ENCODE measurements at regions not wholly inside any gene's neighbourhood (a gene's known extent, or its start where the extent isn't known, plus 50 kb on each side); places are given as distances from the start of the nearest gene placed in this dataset.

- TF ChIP-seq PATZ1 (CRISPR knock-in tag; IDR thresholded peaks at IDR 0.05; ENCODE audit: borderline replicate concordance) (no peak), ZC3H10 (CRISPR knock-in tag; IDR thresholded peaks at IDR 0.05) (no peak), ZFP30 (CRISPR knock-in tag; IDR thresholded peaks at IDR 0.05) (no peak), ISL1 (CRISPR knock-in tag; IDR thresholded peaks at IDR 0.05) (no peak), GLIS3 (CRISPR knock-in tag; IDR thresholded peaks at IDR 0.05) (no peak), CSDC2 (CRISPR knock-in tag; IDR thresholded peaks at IDR 0.05) (no peak), POU6F1 (CRISPR knock-in tag; IDR thresholded peaks at IDR 0.05; ENCODE audit: borderline replicate concordance, low read depth) (no peak), OSR1 (CRISPR knock-in tag; IDR thresholded peaks at IDR 0.05) (no peak), PPARA (CRISPR knock-in tag; IDR thresholded peaks at IDR 0.05; ENCODE audit: borderline replicate concordance) (no peak), TSHZ2 (CRISPR knock-in tag; IDR thresholded peaks at IDR 0.05) (no peak), ZFP3 (CRISPR knock-in tag; IDR thresholded peaks at IDR 0.05) (no peak), TOX (CRISPR knock-in tag; IDR thresholded peaks at IDR 0.05; ENCODE audit: borderline replicate concordance) (no peak), BACH2 (CRISPR knock-in tag; IDR thresholded peaks at IDR 0.05; ENCODE audit: borderline replicate concordance) (no peak), TCF4 (CRISPR knock-in tag; IDR thresholded peaks at IDR 0.05; ENCODE audit: borderline replicate concordance) (no peak), ZNF565 (CRISPR knock-in tag; conservative IDR thresholded peaks at IDR 0.05; ENCODE audit: low read depth) (no peak), ZNF8 (CRISPR knock-in tag; IDR thresholded peaks at IDR 0.05) (no peak), ESRRG (CRISPR knock-in tag; IDR thresholded peaks at IDR 0.05) (no peak)
- ATAC-seq, result no peak
Measured at GRCh38 chr13:109394311-109394988, 391.9 kb downstream of the IRS2 start.

GRCh38 chr13:109393045-109393444 is 393.3 kb downstream of the IRS2 start:
- ATAC-seq, result no peak
- TF ChIP-seq ZNF70 (CRISPR knock-in tag; IDR thresholded peaks at IDR 0.05), result no peak
- no peak for TF ChIP-seq ISL1 (CRISPR knock-in tag; IDR thresholded peaks at IDR 0.05)
- TF ChIP-seq ZFP3 (CRISPR knock-in tag; IDR thresholded peaks at IDR 0.05), result no peak
- TF ChIP-seq TOX (CRISPR knock-in tag; IDR thresholded peaks at IDR 0.05; ENCODE audit: borderline replicate concordance), result no peak
- TF ChIP-seq PPARA (CRISPR knock-in tag; IDR thresholded peaks at IDR 0.05; ENCODE audit: borderline replicate concordance), result no peak
- TF ChIP-seq GLIS3 (CRISPR knock-in tag; IDR thresholded peaks at IDR 0.05), result no peak
- TF ChIP-seq BACH2 (CRISPR knock-in tag; IDR thresholded peaks at IDR 0.05; ENCODE audit: borderline replicate concordance), result no peak
- no peak for TF ChIP-seq PATZ1 (CRISPR knock-in tag; IDR thresholded peaks at IDR 0.05; ENCODE audit: borderline replicate concordance)
- no peak for TF ChIP-seq ZFP30 (CRISPR knock-in tag; IDR thresholded peaks at IDR 0.05)
- no peak for TF ChIP-seq TSHZ2 (CRISPR knock-in tag; IDR thresholded peaks at IDR 0.05)
- no peak for TF ChIP-seq ZC3H10 (CRISPR knock-in tag; IDR thresholded peaks at IDR 0.05)
- no peak for TF ChIP-seq SNAI2 (CRISPR knock-in tag; IDR thresholded peaks at IDR 0.05)
